Fibroblast of skin of back (primary cell): ENCODE measurements at regions not wholly inside any gene's neighbourhood (a gene's known extent, or its start where the extent isn't known, plus 50 kb on each side); places are given as distances from the start of the nearest gene placed in this dataset.
A peak's percentile ranks its signal among the peaks of the same experiment; 100 is the strongest.

Experiments used
- DNase-seq: peaks from one replicate; pipeline ENCODE4 v3.0.0-alpha.2; 2013

DNA sequence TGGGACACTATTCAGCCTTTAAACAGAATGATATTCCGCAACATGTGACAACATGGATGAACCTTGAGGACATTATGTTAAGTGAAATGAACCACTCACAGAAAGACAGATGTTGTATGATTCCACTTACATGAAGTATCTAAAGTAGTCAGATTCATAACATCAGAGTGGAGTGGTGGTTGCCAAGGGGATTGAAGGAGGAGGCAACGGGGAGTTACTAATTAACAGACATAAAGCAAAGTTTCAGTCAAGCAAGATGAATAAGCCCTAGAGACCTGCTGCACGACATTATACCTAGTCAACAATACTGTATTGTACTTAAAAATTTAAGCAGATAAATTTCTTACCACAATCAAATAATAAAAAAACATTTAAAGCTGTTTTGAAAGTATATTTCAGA is 105.0 kb upstream of the NR0B1 start:
- no peak for DNase-seq

DNA sequence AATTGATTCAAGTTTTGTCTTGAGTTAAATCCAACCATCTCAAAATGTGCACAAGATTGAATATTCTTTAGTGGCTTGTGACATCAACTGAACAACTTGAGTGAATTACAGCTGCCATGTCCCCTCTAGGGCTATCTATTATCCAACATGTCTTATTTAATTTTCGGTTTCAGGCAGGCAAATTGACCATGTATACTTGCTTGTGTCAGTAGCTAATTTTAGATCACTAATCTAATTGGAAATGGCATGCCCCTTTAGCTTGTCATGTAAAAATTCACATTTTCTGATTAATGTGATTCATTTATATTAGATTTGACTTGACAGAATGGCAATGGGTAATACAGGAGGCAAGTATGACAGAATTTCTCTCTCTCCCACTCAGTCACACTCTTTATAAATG is 93.2 kb upstream of the NR0B1 start:
- DNase-seq: no peak

GRCh38 chrX:30388325-30388724 is 79.1 kb upstream of the NR0B1 start:
- DNase-seq: no peak

DNA sequence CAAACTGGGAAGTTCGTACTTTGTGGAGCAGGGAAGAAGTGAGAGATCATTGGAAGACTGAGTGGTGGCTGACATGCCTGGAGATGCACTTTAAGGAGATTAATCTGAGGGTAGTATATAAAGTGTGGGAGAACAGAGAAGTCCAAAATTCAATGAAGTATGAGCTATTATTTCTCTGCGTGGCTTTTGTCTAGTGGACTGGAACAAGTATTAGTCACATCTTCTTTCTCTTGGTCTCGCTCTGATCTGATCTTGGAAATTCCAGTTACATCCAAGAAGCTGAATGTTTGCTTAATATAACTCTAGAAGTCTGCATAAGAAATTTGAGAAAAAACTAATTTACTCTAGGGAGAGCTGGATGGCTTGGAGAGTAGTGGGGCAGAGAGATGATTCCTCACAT is 64.8 kb upstream of the NR0B1 start:
- DNase-seq: no peak

- peak; percentile 0 for DNase-seq
Observed at GRCh38 chrX:30373479-30373878, 64.3 kb upstream of the NR0B1 start.

DNA sequence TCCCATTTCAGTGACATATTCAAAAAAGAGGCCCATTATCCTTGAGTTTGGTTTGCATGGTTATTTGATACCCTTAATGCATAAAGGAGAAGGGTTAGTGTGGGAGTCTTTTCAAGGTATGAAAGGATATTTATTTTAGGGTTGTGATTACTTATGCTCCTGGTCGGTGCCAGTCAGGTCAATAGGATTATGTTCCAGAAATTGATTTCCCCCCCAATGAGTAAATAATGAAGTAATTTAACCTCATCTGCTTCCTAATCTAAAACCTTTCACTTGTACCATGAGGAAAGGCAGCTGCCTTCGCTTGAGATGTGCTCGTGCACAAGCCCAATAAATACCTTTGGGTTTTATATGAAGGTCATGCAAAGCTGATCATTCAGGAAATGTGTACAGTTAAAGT is 55.0 kb upstream of the NR0B1 start:
- no peak for DNase-seq
